GM12878 (cell line): ENCODE measurements at regions not wholly inside any gene's neighbourhood (a gene's known extent, or its start where the extent isn't known, plus 50 kb on each side); places are given as distances from the start of the nearest gene placed in this dataset.

Experiments
- ATAC-seq: fragments of 200-7000 bp; cut with Tn5 transposase; 3 replicates; pipeline ENCODE4 v1.9.1; 2020; ENCODE audit warnings: mild to moderate bottlenecking, moderate library complexity
- BruUV-seq: library from RNA; stranded (reverse); fragments of 400-500 nt; replicated peaks from 2 replicates; lab custom pipeline; 2021; lab: Mats Ljungman, UMichigan
- CTCF ChIA-PET: fragments of 300-600 bp; sonication (Branson Sonifier 250); formaldehyde crosslinking; extraction: SDS; loops from one replicate; lab custom pipeline; 2021; ENCODE audit warnings: inconsistent platforms; lab: Yijun Ruan, JAX
- POLR2A ChIA-PET: fragments of 350-600 bp; formaldehyde crosslinking; extraction: SDS; loops from one replicate; lab custom pipeline; 2021; ENCODE audit warnings: inconsistent platforms; lab: Charles Lee
- RAD21 ChIA-PET: fragments of 300-600 bp; sonication (Branson Sonifier 250); formaldehyde crosslinking; loops from one replicate; lab custom pipeline; 2023; ENCODE audit warnings: antibody characterized with exemption; ENCODE audit not compliant: unreplicated experiment; lab: Charles Lee
- SMC1A ChIA-PET: fragments of 300-600 bp; sonication (Branson Sonifier 250); formaldehyde crosslinking; loops from one replicate; lab custom pipeline; 2023; ENCODE audit not compliant: unreplicated experiment, uncharacterized antibody; lab: Charles Lee
- DNase-seq: peaks from one replicate; pipeline ENCODE4 v3.0.0-alpha.2; 2011; ENCODE audit warnings: low read depth, low spot score
- FAIRE-seq: peaks from 3 replicates; lab custom pipeline; 2011; peaks lifted over from hg19 to GRCh38; lab: Jason Lieb, UNC
- H2AFZ ChIP-seq: 2 replicates; pipeline ENCODE4 v1.6.0; 2011; ENCODE audit warnings: low read depth, low read length, control low read depth; ENCODE audit not compliant: control insufficient read depth
- H3K27ac ChIP-seq: 2 replicates; pipeline ENCODE4 v1.5.1; 2011; ENCODE audit warnings: control low read depth; ENCODE audit not compliant: control insufficient read depth, insufficient read depth
- H3K27me3 ChIP-seq, 2 experiments: replicated peaks in 1 of 2; 2 replicates each; pipeline versions ENCODE4 v1.6.0 to v1.6.1; 2011; ENCODE audit warnings: low read length in 1 of 2; ENCODE audit not compliant: control insufficient read depth in 2 of 2, insufficient read depth in 2 of 2
- H3K36me3 ChIP-seq, 2 experiments: 2 replicates each; pipeline ENCODE4 v1.5.1; 2011; ENCODE audit warnings: low read length in 1 of 2; ENCODE audit not compliant: control insufficient read depth in 2 of 2, insufficient read depth in 2 of 2
- H3K4me1 ChIP-seq: 2 replicates; pipeline ENCODE4 v1.6.1; 2011; ENCODE audit warnings: mild to moderate bottlenecking, low read length, moderate library complexity, mixed read lengths; ENCODE audit not compliant: control insufficient read depth, insufficient read depth
- H3K4me2 ChIP-seq: 2 replicates; pipeline ENCODE4 v1.6.0; 2011; ENCODE audit warnings: control low read depth; ENCODE audit not compliant: control insufficient read depth, insufficient read depth
- H3K4me3 ChIP-seq: fragments of 200-600 bp; sonication (generic); 2 replicates; pipeline ENCODE4 v1.5.1; 2016
- H3K79me2 ChIP-seq: 2 replicates; pipeline ENCODE4 v1.6.0; 2011; ENCODE audit warnings: low read length; ENCODE audit not compliant: control insufficient read depth, insufficient read depth
- H3K9ac ChIP-seq: 2 replicates; pipeline ENCODE4 v1.8.0; 2011; ENCODE audit warnings: low read length, control low read depth, mixed read lengths; ENCODE audit not compliant: control insufficient read depth, insufficient read depth
- H3K9me3 ChIP-seq: replicated peaks from 3 replicates; pipeline ENCODE4 v1.5.1; 2011; ENCODE audit warnings: mild to moderate bottlenecking, low read length; ENCODE audit not compliant: control insufficient read depth, insufficient read depth
- H4K20me1 ChIP-seq: 2 replicates; pipeline ENCODE4 v1.6.0; 2011; ENCODE audit not compliant: control insufficient read depth, insufficient read depth
- ATF7 ChIP-seq: fragments of 450-650 bp; IDR thresholded peaks from 2 replicates; pipeline ENCODE4 v1.6.1; 2016; ENCODE audit warnings: low read depth, mild to moderate bottlenecking
- BCL3 ChIP-seq: IDR thresholded peaks from 2 replicates; pipeline ENCODE4 v1.6.1; 2011; ENCODE audit warnings: borderline replicate concordance, low read depth, mild to moderate bottlenecking, moderate library complexity, low read length; ENCODE audit not compliant: insufficient read depth, poor library complexity, severe bottlenecking
- BMI1 ChIP-seq: fragments of 450-650 bp; IDR thresholded peaks from 2 replicates; pipeline ENCODE4 v1.6.1; 2016; ENCODE audit warnings: mild to moderate bottlenecking, moderate library complexity, borderline replicate concordance
- CEBPB ChIP-seq, 2 experiments: fragments of 150-350 bp in 1 of 2; IDR thresholded peaks; 2 replicates each; pipeline ENCODE4 v1.6.1; 2012 to 2014; ENCODE audit warnings: low read depth in 2 of 2, low read length in 2 of 2, borderline replicate concordance in 1 of 2, inconsistent platforms in 1 of 2
- IRF4 ChIP-seq: IDR thresholded peaks from 2 replicates; pipeline ENCODE4 v1.6.1; 2011; ENCODE audit warnings: low read depth, low read length
- PAX5 ChIP-seq: IDR thresholded peaks from 2 replicates; pipeline ENCODE4 v1.6.1; 2011; ENCODE audit warnings: low read depth, low read length, borderline replicate concordance
- WGBS: methylation state at CpG from one replicate; pipeline ENCODE4 v1.1.6; 2016; ENCODE audit warnings: low lambda C conversion rate; ENCODE audit not compliant: insufficient replicate concordance, insufficient coverage; ENCODE audit errors: missing lambda C conversion rate; 5-methylcytosine and 5-hydroxymethylcytosine counted together
- in situ Hi-C: fragments of 300-500 bp; cut with MboI; formaldehyde crosslinking; loops from 9 replicates; pipeline ENCODE4 v1.14.3; 2018; ENCODE audit warnings: mixed read lengths
- intact Hi-C: fragments of 100-400 bp; cut with micrococcal nuclease; formaldehyde crosslinking; loops from one replicate; pipeline ENCODE4 v1.14.2; 2022; ENCODE audit not compliant: unreplicated experiment
- TF ChIP-seq, protein P1 (sequence below): fragments of 150-350 bp; IDR thresholded peaks from 2 replicates; pipeline ENCODE4 v1.6.1; 2014; ENCODE audit warnings: mild to moderate bottlenecking, low read depth, low read length

GRCh38 chr11:104366321-104366734 is 202.4 kb upstream of the PDGFD start:
- Histone ChIP-seq H3K36me3 (no peaks in the 10 kb centered on the region), H3K27me3 (no peaks in the 10 kb centered on the region), H3K4me3 (no peak overlapping the region), H2AFZ (no peak overlapping the region), H4K20me1 (no peaks in the 10 kb centered on the region), H3K79me2 (no peaks in the 10 kb centered on the region), H3K27ac (no peak overlapping the region), H3K9me3 (no peaks in the 10 kb centered on the region), H3K4me1 (no peaks in the 10 kb centered on the region), H3K9ac (no peak overlapping the region), H3K4me2 (no peak overlapping the region)
- intact Hi-C loops, result no loop called here
- in situ Hi-C loops, result no loop called here
- no TSS peak for BruUV-seq
- DNase-seq (no peak), ATAC-seq (no peak), FAIRE-seq (no peak)
- TF ChIP-seq CEBPB (IDR thresholded peaks at IDR 0.05; ENCODE audit: borderline replicate concordance in 1 of 2, low read depth in 2 of 2, low read length in 2 of 2), result no peak
- no peak for TF ChIP-seq BCL3
- no peak for TF ChIP-seq BMI1
- TF ChIP-seq PAX5, result no peak
- no peak for TF ChIP-seq ATF7
- no peak for TF ChIP-seq IRF4
- TF ChIP-seq, protein P1, sequence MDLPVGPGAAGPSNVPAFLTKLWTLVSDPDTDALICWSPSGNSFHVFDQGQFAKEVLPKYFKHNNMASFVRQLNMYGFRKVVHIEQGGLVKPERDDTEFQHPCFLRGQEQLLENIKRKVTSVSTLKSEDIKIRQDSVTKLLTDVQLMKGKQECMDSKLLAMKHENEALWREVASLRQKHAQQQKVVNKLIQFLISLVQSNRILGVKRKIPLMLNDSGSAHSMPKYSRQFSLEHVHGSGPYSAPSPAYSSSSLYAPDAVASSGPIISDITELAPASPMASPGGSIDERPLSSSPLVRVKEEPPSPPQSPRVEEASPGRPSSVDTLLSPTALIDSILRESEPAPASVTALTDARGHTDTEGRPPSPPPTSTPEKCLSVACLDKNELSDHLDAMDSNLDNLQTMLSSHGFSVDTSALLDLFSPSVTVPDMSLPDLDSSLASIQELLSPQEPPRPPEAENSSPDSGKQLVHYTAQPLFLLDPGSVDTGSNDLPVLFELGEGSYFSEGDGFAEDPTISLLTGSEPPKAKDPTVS, result no peak
- CTCF ChIA-PET, result no interaction called here
- SMC1A ChIA-PET, result no interaction called here
- POLR2A ChIA-PET, result no interaction called here
- RAD21 ChIA-PET, result no interaction called here
- WGBS, result 79% methylated on average over 32 of the region's 33 CpGs
